ENCODE measurements at regions not wholly inside any gene's neighbourhood (a gene's known extent, or its start where the extent isn't known, plus 50 kb on each side); places are given as distances from the start of the nearest gene placed in this dataset.

DNA sequence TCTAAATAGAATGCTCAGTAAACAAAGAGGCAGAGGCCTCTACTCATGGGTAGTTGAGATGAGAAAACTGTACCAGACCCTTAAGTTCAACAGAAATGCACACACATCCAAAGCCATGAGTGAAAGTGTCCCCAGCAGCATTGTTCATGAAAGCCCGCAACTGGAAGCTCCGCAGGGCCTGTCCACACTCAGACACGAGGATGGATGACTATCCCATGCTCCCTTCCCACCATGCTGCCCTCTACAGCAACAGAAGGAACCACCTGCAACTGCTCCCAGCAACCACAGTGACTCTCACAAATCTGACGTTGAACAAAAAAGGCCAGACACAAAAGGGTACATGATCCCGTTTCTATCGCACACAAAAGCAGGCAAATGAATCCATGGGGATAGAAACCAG lies 76.9 kb upstream of the ANO1 start:
- no peak for DNase-seq

- no peak for DNase-seq
Measured at GRCh38 chr11:70002433-70002832, 75.7 kb upstream of the ANO1 start.

DNA sequence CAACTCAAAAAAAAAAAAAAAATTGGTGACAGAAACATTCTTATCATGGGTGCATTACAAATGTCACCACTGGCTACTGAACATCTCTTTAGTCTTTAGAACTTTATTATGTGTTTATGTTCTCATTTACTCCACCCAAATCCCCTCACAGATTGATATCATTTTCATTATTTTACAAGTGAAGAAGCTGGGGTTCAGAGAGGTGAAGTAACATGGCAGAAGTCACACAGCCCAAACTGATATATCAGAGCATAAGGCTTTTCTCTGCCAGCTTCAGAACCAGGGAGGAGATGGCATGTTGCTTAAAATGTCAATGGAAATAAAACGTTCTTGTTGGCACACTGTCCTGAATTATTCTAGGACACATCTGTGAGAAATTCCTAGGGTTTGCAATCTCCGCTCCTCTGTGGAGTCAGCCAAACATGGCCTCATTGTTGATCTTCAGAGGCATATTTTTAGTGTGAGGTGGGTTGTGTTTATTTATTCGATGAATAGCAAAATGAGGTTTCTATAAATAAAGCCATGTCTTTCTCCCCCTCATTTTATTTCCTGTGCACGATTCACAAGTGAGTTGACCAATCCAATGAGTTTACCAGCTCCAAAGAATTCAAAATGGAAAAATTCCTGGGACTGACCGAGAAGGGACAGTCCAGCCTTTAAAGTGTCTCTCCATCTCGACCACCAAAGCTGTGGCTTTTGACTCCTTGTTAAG lies 72.9 kb upstream of the ANO1 start:
- DNase-seq, result no peak

DNA sequence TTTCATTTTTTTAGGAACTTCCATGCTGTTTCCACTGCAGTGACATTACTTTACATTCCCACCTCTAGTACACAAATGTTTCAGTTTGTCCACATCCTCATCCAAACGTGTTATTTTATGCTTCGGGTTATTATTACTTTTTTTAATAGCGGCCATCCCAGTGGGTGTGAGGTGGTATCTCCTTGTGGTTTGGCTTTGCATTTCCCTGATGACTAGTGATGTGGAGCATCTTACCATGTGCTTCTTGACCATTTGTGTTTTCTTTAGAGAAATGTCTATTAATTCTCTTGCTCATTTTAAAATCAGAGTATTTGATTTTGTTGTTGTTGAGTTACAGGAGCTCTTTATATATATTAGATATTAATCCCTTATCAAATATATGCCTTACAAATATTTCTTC lies 70.3 kb upstream of the ANO1 start:
- DNase-seq, result no peak

DNA sequence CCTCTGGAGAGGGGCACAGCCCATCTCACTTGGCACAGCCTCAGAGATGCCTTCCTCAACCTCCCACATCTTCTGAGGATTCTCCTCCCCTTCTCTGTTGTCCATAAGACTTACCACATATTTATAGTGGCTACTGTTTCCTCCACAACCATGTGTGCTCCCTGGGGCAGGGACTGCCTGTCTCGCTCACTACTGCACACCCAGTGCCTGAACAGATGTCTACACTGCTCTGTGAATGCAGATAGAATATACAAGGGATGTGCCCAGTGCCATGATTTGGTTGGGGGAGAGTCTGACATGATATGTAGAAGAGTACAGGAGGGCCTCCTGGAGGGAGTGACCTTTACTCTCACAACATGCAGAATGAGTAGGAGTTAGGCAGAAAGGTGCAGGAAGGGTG lies 67.3 kb upstream of the ANO1 start:
- no peak for DNase-seq

DNA sequence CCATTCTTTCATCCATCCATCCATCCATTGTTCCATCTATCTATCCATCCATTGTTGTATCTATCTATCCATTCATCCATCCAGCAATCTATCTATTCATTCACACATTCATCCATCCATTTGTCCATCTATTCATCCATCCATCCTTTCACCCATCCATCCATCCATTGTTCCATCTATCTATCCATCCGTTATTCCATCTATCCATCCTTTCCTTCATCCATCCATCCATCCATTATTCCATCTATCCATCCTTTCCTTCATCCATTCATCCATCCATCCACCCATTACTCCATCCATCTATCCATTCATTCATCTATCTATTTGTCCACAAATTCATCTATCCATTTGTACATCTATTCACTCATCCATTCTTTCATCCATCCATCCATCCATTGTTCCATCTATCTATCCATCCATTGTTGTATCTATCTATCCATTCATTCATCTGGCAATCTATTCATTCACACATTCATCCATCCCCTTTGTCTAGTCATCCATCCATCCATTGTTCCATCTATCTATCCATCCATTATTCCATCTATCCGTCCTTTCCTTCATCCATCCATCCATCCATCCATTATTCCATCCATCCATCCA lies 65.9 kb upstream of the ANO1 start:
- DNase-seq, result no peak

DNA sequence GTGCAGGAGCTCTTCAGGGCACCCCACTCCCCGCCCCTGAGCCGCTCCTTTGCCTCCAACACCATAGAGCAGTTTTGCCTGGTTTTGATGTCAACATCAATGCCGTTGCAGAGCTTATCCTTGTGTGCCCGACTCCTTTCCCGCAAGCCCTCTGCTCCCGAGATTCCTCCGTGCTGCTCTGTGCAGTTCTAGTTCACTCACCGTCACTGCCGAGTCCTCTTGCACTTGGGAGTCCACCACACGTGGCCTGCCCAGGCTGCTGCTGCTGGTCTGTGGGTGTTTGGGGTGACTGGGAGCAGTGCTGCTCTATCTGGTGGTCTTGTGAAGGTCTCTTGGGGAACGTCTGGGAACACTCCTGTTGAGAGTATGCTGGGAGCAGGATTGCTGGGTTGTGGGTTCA lies 63.8 kb upstream of the ANO1 start:
- DNase-seq, result no peak

DNA sequence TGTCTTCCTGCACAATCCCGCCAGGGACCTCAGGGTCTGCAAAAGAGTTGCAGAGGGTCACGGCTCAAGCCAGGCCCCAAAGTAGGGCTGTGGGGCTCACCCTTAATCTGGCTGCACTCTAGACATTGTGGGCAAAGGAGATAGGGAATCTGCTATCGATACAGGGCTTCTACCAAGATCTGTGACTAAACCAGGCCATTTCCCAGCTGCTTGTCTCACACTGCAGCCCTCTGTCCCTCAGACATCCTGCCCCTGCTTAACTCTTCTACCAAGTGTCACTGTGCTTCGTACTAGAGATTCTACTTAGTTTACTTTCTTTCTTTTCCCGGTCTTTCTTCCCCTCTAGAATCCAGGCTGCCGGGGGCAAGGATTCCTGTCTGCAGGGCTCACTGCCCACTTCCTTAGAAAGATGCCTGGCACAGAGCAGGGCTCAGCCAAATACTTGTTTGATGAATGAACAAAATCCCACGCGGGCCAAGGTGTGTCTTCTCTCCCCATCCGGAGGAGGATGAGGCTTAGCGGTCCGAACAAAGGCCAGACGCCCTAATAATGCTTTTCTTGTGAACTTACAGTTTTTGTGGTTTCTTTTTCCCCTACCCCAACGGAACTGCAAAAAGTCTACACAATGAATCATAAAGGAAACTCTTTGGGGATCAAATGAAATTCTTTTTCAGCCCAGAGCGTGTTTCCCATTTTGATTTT lies 61.3 kb upstream of the ANO1 start:
- no peak for DNase-seq

- no peak for DNase-seq
Measured at GRCh38 chr11:70018816-70019215, 59.3 kb upstream of the ANO1 start.

DNA sequence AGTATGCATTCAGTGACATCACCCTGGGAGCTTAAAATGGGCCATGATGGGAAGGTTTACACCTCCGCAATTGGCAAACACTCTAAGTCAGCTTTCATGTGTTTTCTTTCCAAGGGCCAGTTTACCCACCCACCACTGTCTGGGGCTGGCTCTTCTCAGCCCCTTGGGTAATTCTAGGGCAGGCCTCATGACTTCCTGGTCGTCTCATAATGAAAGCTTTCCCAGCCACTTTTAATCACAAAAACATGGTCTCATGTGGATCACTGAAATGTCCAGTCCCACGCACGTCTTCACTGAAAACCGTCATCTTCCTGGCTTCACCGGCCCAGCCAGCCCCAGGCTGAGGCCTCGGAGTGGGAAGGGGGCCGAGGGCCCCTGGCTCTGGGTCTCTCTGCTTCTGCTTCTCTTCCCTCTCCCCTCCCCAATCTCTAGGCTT lies 58.5 kb upstream of the ANO1 start:
- DNase-seq, result no peak

- no peak for DNase-seq
Measured at GRCh38 chr11:70020336-70021214, 57.5 kb upstream of the ANO1 start.

DNA sequence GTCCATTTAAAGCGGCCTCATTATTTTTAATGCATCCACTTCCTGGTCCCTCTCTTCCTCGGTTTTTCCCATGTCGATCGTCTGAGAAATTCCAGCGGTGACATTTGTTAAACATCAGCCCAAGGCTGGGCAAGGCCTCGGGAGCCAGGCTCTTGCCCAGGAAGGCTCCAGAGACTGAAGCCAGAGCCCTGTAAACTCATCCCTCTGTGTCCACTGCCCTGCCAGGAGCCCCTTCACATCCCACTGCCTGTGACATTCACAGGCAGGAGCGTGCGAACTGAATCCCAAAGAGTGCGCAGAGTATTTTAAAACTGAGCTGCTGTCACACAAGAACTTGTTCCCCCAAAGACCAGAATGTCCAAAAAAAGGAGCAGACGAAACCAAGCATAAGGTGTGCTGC lies 56.5 kb upstream of the ANO1 start:
- DNase-seq, result no peak

- peak; percentile 15 for DNase-seq
Measured at GRCh38 chr11:70024036-70024772, 53.9 kb upstream of the ANO1 start.

GRCh38 chr11:70024773-70025045 lies 53.4 kb upstream of the ANO1 start:
- DNase-seq, result no peak

DNA sequence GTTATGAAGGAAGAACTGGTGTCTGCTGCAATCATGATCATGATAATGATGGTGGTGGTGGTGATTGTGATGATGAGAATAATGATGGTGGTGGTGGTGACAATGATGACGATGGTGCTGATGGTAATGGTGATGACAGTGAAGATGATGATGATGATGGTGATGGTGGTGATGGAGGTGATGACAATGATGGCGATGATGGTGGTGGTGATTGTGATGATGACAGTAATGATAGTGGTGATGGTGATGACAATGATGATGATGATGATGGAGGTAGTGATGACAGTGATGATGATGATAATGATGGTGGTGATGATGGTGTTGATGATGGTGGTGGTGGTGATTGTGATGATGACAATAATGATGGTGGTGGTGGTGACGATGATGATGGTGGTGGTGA lies 52.8 kb upstream of the ANO1 start:
- DNase-seq, result no peak

- DNase-seq, result no peak
Measured at GRCh38 chr11:70026012-70026411, 52.1 kb upstream of the ANO1 start.

- DNase-seq, result no peak
Measured at GRCh38 chr11:70026726-70027125, 51.4 kb upstream of the ANO1 start.

GRCh38 chr11:70027451-70027850 lies 50.7 kb upstream of the ANO1 start:
- DNase-seq, result no peak

DNA sequence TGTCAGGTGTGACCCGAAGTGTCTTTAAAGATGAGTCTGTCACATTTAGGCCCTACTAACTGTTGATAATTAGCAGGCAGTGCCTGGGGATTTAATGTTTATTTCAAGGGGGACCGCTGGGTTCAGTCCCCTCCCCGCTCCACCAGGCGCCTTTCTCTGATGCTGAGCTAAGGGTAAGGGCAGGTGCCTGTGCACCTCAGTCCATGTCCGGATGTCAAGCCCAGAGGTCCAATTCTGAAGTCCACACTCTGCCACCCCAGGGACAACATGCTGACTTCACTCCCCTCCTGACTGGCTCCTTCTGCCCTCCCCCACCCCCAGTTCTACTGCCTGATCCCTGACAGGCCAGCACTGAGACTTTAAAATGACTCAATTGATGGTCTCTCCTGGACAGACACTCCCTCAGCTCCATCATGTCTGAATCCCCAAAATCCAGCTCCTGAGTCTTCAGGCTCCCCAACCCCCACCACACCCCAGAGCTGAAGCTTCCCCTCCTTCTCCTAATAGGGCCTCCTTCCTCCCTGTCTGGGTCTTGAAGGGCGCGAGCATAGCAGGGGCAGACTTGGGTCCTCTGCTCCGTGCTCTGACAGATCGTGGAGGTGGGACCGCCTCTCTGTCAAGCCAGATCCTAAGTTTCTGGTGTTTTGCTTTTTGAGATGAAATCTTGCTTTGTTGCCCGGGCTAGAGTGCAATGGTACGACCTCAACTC lies 49.8 kb upstream of the ANO1 start:
- no peak for DNase-seq

Measured in activated CD8-positive, alpha-beta memory T cell treated with anti-CD3 and anti-CD28 coated beads, Interleukin-2, amount 50 U/mL, for 48 hours (primary cell).